PFSK-1 (cell line): ENCODE measurements at regions not wholly inside any gene's neighbourhood (a gene's known extent, or its start where the extent isn't known, plus 50 kb on each side); places are given as distances from the start of the nearest gene placed in this dataset.

ENCODE experiments used
- FOXP2 ChIP-seq: optimal IDR thresholded peaks from 2 replicates; pipeline ENCODE3; 2011; ENCODE audit warnings: borderline replicate concordance, control low read depth, inconsistent platforms; ENCODE audit not compliant: insufficient read depth; ENCODE audit errors: extremely low read length, extremely low read depth
- POLR2AphosphoS5 ChIP-seq: IDR thresholded peaks from 2 replicates; pipeline ENCODE4 v1.6.1; 2012; ENCODE audit warnings: low read depth, mild to moderate bottlenecking, control low read depth, low read length, moderate library complexity
- SIN3A ChIP-seq: IDR thresholded peaks from 2 replicates; pipeline ENCODE4 v1.6.1; 2012; ENCODE audit warnings: mild to moderate bottlenecking, low read length, moderate library complexity, borderline replicate concordance; ENCODE audit not compliant: insufficient read depth
- TAF1 ChIP-seq: IDR thresholded peaks from 2 replicates; pipeline ENCODE4 v1.6.1; 2012; ENCODE audit warnings: low read length, control low read depth, borderline replicate concordance; ENCODE audit not compliant: insufficient read depth
- TF ChIP-seq, protein P1 (sequence below), 2 experiments: IDR thresholded peaks; 2 replicates each; pipeline versions ENCODE4 v1.6.1 to v1.8.0; 2011 to 2012; ENCODE audit warnings: low read depth in 2 of 2, low read length in 2 of 2, control low read depth in 1 of 2, inconsistent platforms in 1 of 2, mild to moderate bottlenecking in 1 of 2, moderate library complexity in 1 of 2; ENCODE audit not compliant: insufficient read depth in 1 of 2

DNA sequence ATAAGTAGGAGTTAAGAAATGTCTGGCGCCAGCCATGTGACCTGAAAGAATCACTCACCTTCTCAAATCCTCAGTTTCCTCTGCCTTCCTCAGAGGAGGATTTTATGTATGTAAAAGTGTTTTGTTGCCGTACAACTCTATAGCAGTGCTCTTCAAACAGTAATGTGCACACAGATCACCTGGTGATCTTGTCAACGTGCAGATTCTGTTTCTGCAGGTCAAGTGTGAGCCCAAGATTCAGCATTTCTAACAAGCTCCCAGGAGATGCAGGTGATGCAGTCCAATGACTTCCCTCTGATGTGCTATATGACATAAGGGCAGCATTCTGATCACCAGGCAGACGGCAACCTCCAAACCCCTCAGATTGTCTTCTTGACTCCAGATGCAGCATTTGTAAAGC lies 83.7 kb downstream of the CDC7 start:
- TF ChIP-seq POLR2AphosphoS5, result no peak
- TF ChIP-seq FOXP2, result no peak
- TF ChIP-seq, protein P1, sequence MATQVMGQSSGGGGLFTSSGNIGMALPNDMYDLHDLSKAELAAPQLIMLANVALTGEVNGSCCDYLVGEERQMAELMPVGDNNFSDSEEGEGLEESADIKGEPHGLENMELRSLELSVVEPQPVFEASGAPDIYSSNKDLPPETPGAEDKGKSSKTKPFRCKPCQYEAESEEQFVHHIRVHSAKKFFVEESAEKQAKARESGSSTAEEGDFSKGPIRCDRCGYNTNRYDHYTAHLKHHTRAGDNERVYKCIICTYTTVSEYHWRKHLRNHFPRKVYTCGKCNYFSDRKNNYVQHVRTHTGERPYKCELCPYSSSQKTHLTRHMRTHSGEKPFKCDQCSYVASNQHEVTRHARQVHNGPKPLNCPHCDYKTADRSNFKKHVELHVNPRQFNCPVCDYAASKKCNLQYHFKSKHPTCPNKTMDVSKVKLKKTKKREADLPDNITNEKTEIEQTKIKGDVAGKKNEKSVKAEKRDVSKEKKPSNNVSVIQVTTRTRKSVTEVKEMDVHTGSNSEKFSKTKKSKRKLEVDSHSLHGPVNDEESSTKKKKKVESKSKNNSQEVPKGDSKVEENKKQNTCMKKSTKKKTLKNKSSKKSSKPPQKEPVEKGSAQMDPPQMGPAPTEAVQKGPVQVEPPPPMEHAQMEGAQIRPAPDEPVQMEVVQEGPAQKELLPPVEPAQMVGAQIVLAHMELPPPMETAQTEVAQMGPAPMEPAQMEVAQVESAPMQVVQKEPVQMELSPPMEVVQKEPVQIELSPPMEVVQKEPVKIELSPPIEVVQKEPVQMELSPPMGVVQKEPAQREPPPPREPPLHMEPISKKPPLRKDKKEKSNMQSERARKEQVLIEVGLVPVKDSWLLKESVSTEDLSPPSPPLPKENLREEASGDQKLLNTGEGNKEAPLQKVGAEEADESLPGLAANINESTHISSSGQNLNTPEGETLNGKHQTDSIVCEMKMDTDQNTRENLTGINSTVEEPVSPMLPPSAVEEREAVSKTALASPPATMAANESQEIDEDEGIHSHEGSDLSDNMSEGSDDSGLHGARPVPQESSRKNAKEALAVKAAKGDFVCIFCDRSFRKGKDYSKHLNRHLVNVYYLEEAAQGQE (IDR thresholded peaks at IDR 0.05; ENCODE audit: insufficient read depth in 1 of 2, low read depth in 2 of 2, low read length in 2 of 2), result no peak
- TF ChIP-seq TAF1, result no peak
- no peak for TF ChIP-seq SIN3A
